Suprapubic skin (tissue), 4 donors: ENCODE measurements at regions not wholly inside any gene's neighbourhood (a gene's known extent, or its start where the extent isn't known, plus 50 kb on each side); places are given as distances from the start of the nearest gene placed in this dataset.

Experiments used
- DNase-seq, 2 donors: peaks; one replicate each; pipeline ENCODE4 v3.0.0-alpha.2; 2019; ENCODE audit warnings: low spot score in 2 of 2
- H3K27ac ChIP-seq: fragments of 200-600 bp; sonication (generic); one replicate; pipeline ENCODE4 v1.5.1; 2019
- H3K27me3 ChIP-seq: fragments of 200-600 bp; sonication (generic); one replicate; pipeline ENCODE4 v1.5.1; 2019
- H3K36me3 ChIP-seq: fragments of 200-600 bp; sonication (generic); one replicate; pipeline ENCODE4 v1.5.1; 2019
- H3K4me1 ChIP-seq: fragments of 200-600 bp; sonication (generic); one replicate; pipeline ENCODE4 v1.5.1; 2019
- H3K4me3 ChIP-seq: fragments of 200-600 bp; sonication (generic); one replicate; pipeline ENCODE4 v1.5.1; 2019; ENCODE audit warnings: mild to moderate bottlenecking
- H3K9me3 ChIP-seq: fragments of 200-600 bp; sonication (generic); one replicate; pipeline ENCODE4 v1.5.1; 2019
- EP300 ChIP-seq: sonication (generic); formaldehyde crosslinking; IDR thresholded peaks from one replicate; pipeline ENCODE4 v1.6.1; 2017; ENCODE audit warnings: antibody characterized with exemption
- POLR2A ChIP-seq, 2 donors: fragments of 450-650 bp; IDR thresholded peaks; one replicate each; pipeline ENCODE4 v1.6.1; 2017; ENCODE audit warnings: antibody characterized with exemption in 2 of 2, mild to moderate bottlenecking in 2 of 2, moderate library complexity in 2 of 2
- POLR2AphosphoS5 ChIP-seq, 3 donors: sonication (generic); formaldehyde crosslinking; IDR thresholded peaks; one replicate each; pipeline ENCODE4 v1.6.1; 2017; ENCODE audit warnings: antibody characterized with exemption in 3 of 3
- WGBS: methylation state at CpG from one replicate; pipeline ENCODE4 v1.1.5; 2018; 5-methylcytosine and 5-hydroxymethylcytosine counted together
- TF ChIP-seq, protein P1 (sequence below), 2 donors: fragments of 200-600 bp in 1 of 2; fragments of 450-650 bp in 1 of 2; sonication (generic) in 1 of 2; IDR thresholded peaks; one replicate each; pipeline ENCODE4 v1.5.1; 2016 to 2019; ENCODE audit warnings: antibody characterized with exemption in 2 of 2, mild to moderate bottlenecking in 1 of 2, moderate library complexity in 1 of 2

DNA sequence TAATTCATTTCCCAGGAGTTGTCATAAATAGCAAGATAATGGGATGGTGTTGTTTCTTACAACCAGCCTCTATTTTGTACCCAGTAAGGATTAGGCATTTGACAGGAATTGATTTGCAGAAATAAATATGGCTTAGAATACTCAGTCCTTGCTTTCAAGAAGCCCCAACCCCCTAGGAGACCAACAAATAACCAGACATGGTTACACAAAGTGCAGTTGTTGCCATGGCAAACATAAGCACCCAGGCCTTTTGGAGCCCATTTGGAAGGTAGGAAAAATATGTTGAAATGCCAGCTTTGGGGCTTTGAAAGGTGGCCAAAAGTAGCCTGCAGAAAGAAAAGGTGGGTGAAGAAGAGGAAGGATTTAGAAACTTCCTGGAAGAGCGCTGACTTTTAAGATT, 397.5 kb downstream of the CDC14C start:
- WGBS, result 88% methylated on average over 1 of the region's 1 CpG

DNA sequence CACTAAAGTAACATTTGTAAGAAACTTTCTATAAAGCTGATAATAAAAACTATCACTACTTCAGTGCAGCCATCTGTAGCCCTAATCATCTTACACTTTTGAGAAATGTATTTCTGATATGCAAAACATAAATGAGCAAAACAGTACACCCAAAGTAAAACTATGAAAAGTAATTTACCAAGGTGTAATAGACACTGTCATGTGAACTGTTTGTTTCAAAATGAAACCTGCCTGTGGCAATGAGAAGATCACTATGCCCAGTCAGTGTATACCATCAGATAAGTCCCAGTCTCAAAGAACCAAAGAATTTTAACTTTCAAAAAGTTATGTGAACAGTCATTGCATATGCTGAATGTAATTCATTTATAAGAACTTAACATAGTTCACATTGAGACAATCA, 398.1 kb downstream of the CDC14C start:
- Histone ChIP-seq H3K4me1 (no peaks in the 10 kb centered on the region), H3K9me3 (no peaks in the 10 kb centered on the region), H3K4me3 (no peak overlapping the region), H3K27me3 (no peaks in the 10 kb centered on the region), H3K27ac (no peak overlapping the region), H3K36me3 (no peaks in the 10 kb centered on the region)
- DNase-seq, result no peak
- TF ChIP-seq, protein P1, sequence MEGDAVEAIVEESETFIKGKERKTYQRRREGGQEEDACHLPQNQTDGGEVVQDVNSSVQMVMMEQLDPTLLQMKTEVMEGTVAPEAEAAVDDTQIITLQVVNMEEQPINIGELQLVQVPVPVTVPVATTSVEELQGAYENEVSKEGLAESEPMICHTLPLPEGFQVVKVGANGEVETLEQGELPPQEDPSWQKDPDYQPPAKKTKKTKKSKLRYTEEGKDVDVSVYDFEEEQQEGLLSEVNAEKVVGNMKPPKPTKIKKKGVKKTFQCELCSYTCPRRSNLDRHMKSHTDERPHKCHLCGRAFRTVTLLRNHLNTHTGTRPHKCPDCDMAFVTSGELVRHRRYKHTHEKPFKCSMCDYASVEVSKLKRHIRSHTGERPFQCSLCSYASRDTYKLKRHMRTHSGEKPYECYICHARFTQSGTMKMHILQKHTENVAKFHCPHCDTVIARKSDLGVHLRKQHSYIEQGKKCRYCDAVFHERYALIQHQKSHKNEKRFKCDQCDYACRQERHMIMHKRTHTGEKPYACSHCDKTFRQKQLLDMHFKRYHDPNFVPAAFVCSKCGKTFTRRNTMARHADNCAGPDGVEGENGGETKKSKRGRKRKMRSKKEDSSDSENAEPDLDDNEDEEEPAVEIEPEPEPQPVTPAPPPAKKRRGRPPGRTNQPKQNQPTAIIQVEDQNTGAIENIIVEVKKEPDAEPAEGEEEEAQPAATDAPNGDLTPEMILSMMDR (IDR thresholded peaks at IDR 0.05), result no peak
- TF ChIP-seq POLR2AphosphoS5 (IDR thresholded peaks at IDR 0.05), result no peak

More for the DNA sequence above, 397.5 kb downstream of the CDC14C start:
- no peaks in the 10 kb centered on the region for H3K9me3 ChIP-seq
- H3K27ac ChIP-seq, result no peak overlapping the region
- no peaks in the 10 kb centered on the region for H3K4me1 ChIP-seq
- DNase-seq, result no peak
- TF ChIP-seq POLR2AphosphoS5 (IDR thresholded peaks at IDR 0.05) (no peak), POLR2A (IDR thresholded peaks at IDR 0.05) (no peak), EP300 (no peak)
- TF ChIP-seq, protein P1 (IDR thresholded peaks at IDR 0.05), result no peak
- no peak overlapping the region for H3K4me3 ChIP-seq
- H3K27me3 ChIP-seq, result no peaks in the 10 kb centered on the region
- H3K36me3 ChIP-seq, result no peaks in the 10 kb centered on the region

DNA sequence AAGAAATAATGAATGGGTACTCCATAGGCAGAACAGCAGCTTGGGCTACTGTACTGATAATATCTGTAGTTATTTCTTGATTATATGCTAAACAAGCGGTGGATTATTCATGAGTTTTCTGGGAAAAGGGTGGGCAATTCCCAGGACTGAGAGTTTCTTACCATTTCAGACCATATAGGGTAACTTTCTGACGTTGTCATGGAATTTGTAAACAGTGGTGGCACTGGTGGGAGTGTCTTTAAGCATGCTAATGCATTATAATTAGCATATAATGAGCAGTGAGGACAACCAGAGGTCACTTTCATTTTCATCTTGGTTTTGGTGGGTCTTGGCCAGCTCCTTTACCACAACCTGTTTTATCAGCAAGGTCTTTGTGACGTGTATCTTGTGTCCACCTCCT, 399.7 kb downstream of the CDC14C start:
- DNase-seq, result no peak
- H3K27ac ChIP-seq, result no peak overlapping the region
- H3K4me3 ChIP-seq, result no peak overlapping the region
- no peaks in the 10 kb centered on the region for H3K4me1 ChIP-seq
- TF ChIP-seq, protein P1 (IDR thresholded peaks at IDR 0.05), result no peak
- TF ChIP-seq POLR2AphosphoS5 (IDR thresholded peaks at IDR 0.05) (no peak), POLR2A (IDR thresholded peaks at IDR 0.05) (no peak), EP300 (no peak)
- no peaks in the 10 kb centered on the region for H3K27me3 ChIP-seq
- H3K36me3 ChIP-seq, result no peaks in the 10 kb centered on the region
- 80% methylated on average over 3 of the region's 3 CpGs for WGBS
- H3K9me3 ChIP-seq, result no peaks in the 10 kb centered on the region

DNA sequence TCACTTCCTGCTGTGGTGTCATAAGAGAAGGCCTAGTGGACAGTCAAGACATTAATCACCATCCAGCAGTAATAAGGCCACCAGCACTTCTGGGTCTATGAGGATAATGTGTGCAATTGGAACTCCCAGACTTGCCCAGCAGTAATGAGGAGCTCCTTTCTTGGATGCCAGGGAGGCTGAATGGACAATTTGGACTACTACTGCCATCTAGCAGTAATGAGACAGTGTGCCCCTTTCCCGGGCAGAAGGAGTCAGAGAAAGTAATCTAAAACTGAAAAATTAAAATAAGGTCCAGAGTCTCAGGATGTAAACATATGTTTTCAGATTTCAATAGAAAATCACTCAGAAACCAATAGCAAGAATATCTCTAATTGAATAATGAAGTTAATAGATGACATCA, 400.4 kb downstream of the CDC14C start:
- no peaks in the 10 kb centered on the region for H3K9me3 ChIP-seq
- no peak overlapping the region for H3K4me3 ChIP-seq
- no peak overlapping the region for H3K27ac ChIP-seq
- H3K4me1 ChIP-seq, result no peaks in the 10 kb centered on the region
- no peak for DNase-seq
- TF ChIP-seq, protein P1 (IDR thresholded peaks at IDR 0.05), result no peak
- TF ChIP-seq POLR2AphosphoS5 (IDR thresholded peaks at IDR 0.05) (no peak), POLR2A (IDR thresholded peaks at IDR 0.05) (no peak), EP300 (no peak)
- H3K27me3 ChIP-seq, result no peaks in the 10 kb centered on the region
- WGBS, result 85% methylated on average over 1 of the region's 1 CpG
- H3K36me3 ChIP-seq, result no peaks in the 10 kb centered on the region

DNA sequence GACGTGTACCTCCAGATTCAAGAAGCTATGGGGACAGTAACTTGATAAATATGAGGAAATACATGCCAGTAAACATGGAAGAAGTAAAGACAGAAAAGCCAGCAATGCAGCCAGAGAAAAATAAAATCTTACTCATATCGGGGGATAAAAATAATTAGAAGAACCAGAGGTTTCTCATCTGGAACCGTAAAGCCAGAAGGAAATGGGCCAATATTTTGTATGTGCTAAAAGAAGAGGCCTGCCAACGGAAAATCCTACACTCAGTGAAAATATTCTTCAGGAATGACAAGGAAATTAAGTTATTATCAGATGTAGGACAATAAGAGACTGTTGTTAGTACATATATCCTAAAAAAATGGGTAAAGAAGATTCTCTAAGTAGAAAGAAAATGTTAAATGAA, 401.2 kb downstream of the CDC14C start:
- no peak overlapping the region for H3K4me3 ChIP-seq
- no peak overlapping the region for H3K27ac ChIP-seq

More for the DNA sequence above, 401.2 kb downstream of the CDC14C start:
- no peak for DNase-seq
- Histone ChIP-seq H3K4me1 (no peaks in the 10 kb centered on the region), H3K36me3 (no peaks in the 10 kb centered on the region), H3K27me3 (no peaks in the 10 kb centered on the region), H3K9me3 (no peaks in the 10 kb centered on the region)
- TF ChIP-seq, protein P1 (IDR thresholded peaks at IDR 0.05), result no peak
- TF ChIP-seq EP300 (no peak), POLR2A (IDR thresholded peaks at IDR 0.05) (no peak), POLR2AphosphoS5 (IDR thresholded peaks at IDR 0.05) (no peak)
- 65% methylated on average over 4 of the region's 4 CpGs for WGBS
